GM23338 (cell line): ENCODE measurements at regions not wholly inside any gene's neighbourhood (a gene's known extent, or its start where the extent isn't known, plus 50 kb on each side); places are given as distances from the start of the nearest gene placed in this dataset.

Experiments
- ATAC-seq: fragments of 200-7000 bp; cut with Tn5 transposase; 3 replicates; pipeline ENCODE4 v1.9.1; 2020
- DNase-seq: peaks from one replicate; pipeline ENCODE4 v3.0.0-alpha.2; 2015; ENCODE audit warnings: low spot score
- H2AFZ ChIP-seq: fragments of 200-600 bp; sonication (generic); 2 replicates; pipeline ENCODE4 v1.8.0; 2016; ENCODE audit warnings: antibody characterized with exemption, mild to moderate bottlenecking, moderate library complexity
- H3F3A ChIP-seq: fragments of 200-600 bp; sonication (generic); replicated peaks from 2 replicates; pipeline ENCODE4 v1.8.0; 2017; ENCODE audit warnings: antibody characterized with exemption, mixed run types, low read depth
- H3K27ac ChIP-seq: fragments of 200-600 bp; sonication (generic); 2 replicates; pipeline ENCODE4 v1.6.1; 2016; ENCODE audit warnings: low read depth
- H3K27me3 ChIP-seq: fragments of 200-600 bp; sonication (generic); 2 replicates; pipeline ENCODE4 v1.8.0; 2016; ENCODE audit warnings: mild to moderate bottlenecking, mixed run types, moderate library complexity; ENCODE audit not compliant: insufficient read depth
- H3K36me3 ChIP-seq: fragments of 200-600 bp; sonication (generic); 2 replicates; pipeline ENCODE4 v1.8.0; 2016; ENCODE audit warnings: mild to moderate bottlenecking; ENCODE audit not compliant: insufficient read depth
- H3K4me1 ChIP-seq: fragments of 200-600 bp; sonication (generic); 2 replicates; pipeline ENCODE4 v1.8.0; 2016; ENCODE audit warnings: mild to moderate bottlenecking, moderate library complexity; ENCODE audit not compliant: insufficient read depth
- H3K4me2 ChIP-seq: fragments of 200-600 bp; sonication (generic); 2 replicates; pipeline ENCODE4 v1.7.1; 2017; ENCODE audit warnings: mixed run types
- H3K4me3 ChIP-seq: fragments of 200-600 bp; sonication (generic); 2 replicates; pipeline ENCODE4 v1.6.1; 2016; ENCODE audit warnings: mixed run types
- H3K79me2 ChIP-seq: fragments of 200-600 bp; sonication (generic); replicated peaks from 2 replicates; pipeline ENCODE4 v1.8.0; 2017; ENCODE audit warnings: mild to moderate bottlenecking; ENCODE audit not compliant: insufficient read depth
- H3K9me2 ChIP-seq: fragments of 200-600 bp; sonication (generic); 2 replicates; pipeline ENCODE4 v1.8.0; 2017; ENCODE audit not compliant: insufficient read depth
- H4K20me1 ChIP-seq: fragments of 200-600 bp; sonication (generic); replicated peaks from 2 replicates; pipeline ENCODE4 v1.8.0; 2017; ENCODE audit warnings: mild to moderate bottlenecking; ENCODE audit not compliant: insufficient read depth
- H3K27ac Mint-ChIP-seq: 2 replicates; pipeline ENCODE4 v1.8.0; 2020; ENCODE audit warnings: inconsistent platforms, mild to moderate bottlenecking, moderate library complexity, mixed read lengths
- H3K27me3 Mint-ChIP-seq: 3 replicates; pipeline ENCODE4 v1.8.0; 2022; ENCODE audit warnings: low read depth, mild to moderate bottlenecking, moderate library complexity, mixed read lengths, inconsistent platforms; ENCODE audit not compliant: insufficient read depth, poor library complexity
- H3K36me3 Mint-ChIP-seq: 3 replicates; pipeline ENCODE4 v1.8.0; 2021; ENCODE audit warnings: low read depth, mild to moderate bottlenecking, inconsistent platforms, moderate library complexity, mixed read lengths
- H3K4me1 Mint-ChIP-seq: 3 replicates; pipeline ENCODE4 v1.8.0; 2020; ENCODE audit warnings: mild to moderate bottlenecking, inconsistent platforms, mixed read lengths
- H3K4me3 Mint-ChIP-seq: 3 replicates; pipeline ENCODE4 v1.8.0; 2021; ENCODE audit warnings: moderate library complexity, mild to moderate bottlenecking, inconsistent platforms, mixed read lengths
- H3K9me3 Mint-ChIP-seq: 3 replicates; pipeline ENCODE4 v1.8.0; 2020; ENCODE audit warnings: moderate library complexity, mild to moderate bottlenecking, inconsistent platforms, mixed read lengths
- CREB1 ChIP-seq: fragments of 250-450 bp; sonication (Bioruptor Pico); IDR thresholded peaks from 2 replicates; pipeline ENCODE4 v1.5.0; 2020; ENCODE audit warnings: low read depth, mild to moderate bottlenecking, moderate library complexity
- CTCF ChIP-seq, 2 experiments: fragments of 200-600 bp in 1 of 2; sonication (generic) in 1 of 2; conservative IDR thresholded peaks; 2 replicates each; pipeline versions ENCODE4 v1.5.1 to v1.6.1; 2016 to 2017; ENCODE audit warnings: antibody characterized with exemption in 2 of 2, low read depth in 2 of 2, mild to moderate bottlenecking in 2 of 2, moderate library complexity in 1 of 2
- ETS1 ChIP-seq: IDR thresholded peaks from 2 replicates; pipeline ENCODE4 v1.6.1; 2016; ENCODE audit warnings: antibody characterized with exemption
- EZH2 ChIP-seq: fragments of 200-600 bp; sonication (generic); IDR thresholded peaks from one replicate; pipeline ENCODE4 v1.8.0; 2017; ENCODE audit warnings: antibody characterized with exemption, mild to moderate bottlenecking, low read depth; ENCODE audit not compliant: unreplicated experiment
- EZH2phosphoT487 ChIP-seq: fragments of 200-600 bp; sonication (generic); IDR thresholded peaks from one replicate; pipeline ENCODE4 v1.8.1; 2018; ENCODE audit warnings: antibody characterized with exemption; ENCODE audit not compliant: unreplicated experiment
- JUNB ChIP-seq: IDR thresholded peaks from one replicate; pipeline ENCODE4 v1.6.1; 2016; ENCODE audit warnings: antibody characterized with exemption; ENCODE audit not compliant: unreplicated experiment
- NANOG ChIP-seq: IDR thresholded peaks from 2 replicates; pipeline ENCODE4 v1.6.1; 2016; ENCODE audit warnings: antibody characterized with exemption, borderline replicate concordance
- POLR2AphosphoS5 ChIP-seq: IDR thresholded peaks from 2 replicates; pipeline ENCODE4 v1.6.1; 2016; ENCODE audit warnings: antibody characterized with exemption, low read depth
- REST ChIP-seq: IDR thresholded peaks from one replicate; pipeline ENCODE4 v1.6.1; 2018; ENCODE audit warnings: antibody characterized with exemption; ENCODE audit not compliant: unreplicated experiment
- STAT1 ChIP-seq: IDR thresholded peaks from one replicate; pipeline ENCODE4 v1.6.1; 2016; ENCODE audit warnings: antibody characterized with exemption; ENCODE audit not compliant: unreplicated experiment
- ZNF114 ChIP-seq: fragments of 250-450 bp; sonication (Bioruptor Pico); IDR thresholded peaks from 2 replicates; pipeline ENCODE4 v1.5.0; 2020; ENCODE audit warnings: mild to moderate bottlenecking, moderate library complexity
- ZNF331 ChIP-seq: fragments of 250-450 bp; sonication (Bioruptor Pico); IDR thresholded peaks from 2 replicates; pipeline ENCODE4 v1.5.0; 2020; ENCODE audit warnings: low read depth, mild to moderate bottlenecking, moderate library complexity
- ZNF462 ChIP-seq: fragments of 250-450 bp; sonication (Bioruptor Pico); IDR thresholded peaks from 2 replicates; pipeline ENCODE4 v1.5.0; 2020; ENCODE audit warnings: mild to moderate bottlenecking, moderate library complexity

GRCh38 chr12:74751441-74751840 is 213.8 kb downstream of the ATXN7L3B start:
- H3K4me1 Mint-ChIP-seq: no peaks in the 10 kb centered on the region
- TF ChIP-seq ZNF114 (CRISPR knock-in tag) (no peak), ZNF462 (CRISPR knock-in tag) (no peak), NANOG (no peak), EZH2 (no peak), REST (no peak), ZNF331 (no peak), STAT1 (no peak), ETS1 (no peak), EZH2phosphoT487 (no peak), POLR2AphosphoS5 (no peak), CTCF (conservative IDR thresholded peaks at IDR 0.05; ENCODE audit: low read depth in 2 of 2) (no peak), JUNB (no peak), CREB1 (CRISPR knock-in tag) (no peak)
- Histone ChIP-seq H4K20me1 (no peaks in the 10 kb centered on the region; the same call in 1 of the 2 replicates), H3K4me2 (no peak overlapping the region), H2AFZ (no peak overlapping the region), H3F3A (no peaks in the 10 kb centered on the region), H3K27ac (no peak overlapping the region), H3K36me3 (no peaks in the 10 kb centered on the region), H3K27me3 (no peaks in the 10 kb centered on the region), H3K9me2 (no peaks in the 10 kb centered on the region), H3K79me2 (no peaks in the 10 kb centered on the region), H3K4me1 (no peaks in the 10 kb centered on the region), H3K4me3 (no peak overlapping the region)
- no peaks in the 10 kb centered on the region for H3K27me3 Mint-ChIP-seq
- H3K36me3 Mint-ChIP-seq: no peaks in the 10 kb centered on the region
- no peak overlapping the region for H3K4me3 Mint-ChIP-seq
- no peak overlapping the region for H3K27ac Mint-ChIP-seq
- H3K9me3 Mint-ChIP-seq: peaks cover 2% of the 10 kb centered on the region; the same call in 1 of the 3 replicates
- ATAC-seq (no peak), DNase-seq (no peak)
